ENCODE measurements at regions not wholly inside any gene's neighbourhood (a gene's known extent, or its start where the extent isn't known, plus 50 kb on each side); places are given as distances from the start of the nearest gene placed in this dataset.

- peak overlapping the region; percentile 82 for H3K27ac ChIP-seq (ENCODE audit: low read depth)
- ATAC-seq = no peak; the same call in 2 of the 3 replicates
- H3K36me3 ChIP-seq (ENCODE audit: insufficient read depth) = no peaks in the 10 kb centered on the region
- H4K20me1 ChIP-seq (replicated peaks; ENCODE audit: insufficient read depth) = no peaks in the 10 kb centered on the region
- no peaks in the 10 kb centered on the region for H3K79me2 ChIP-seq (replicated peaks; ENCODE audit: insufficient read depth)
- no peaks in the 10 kb centered on the region for H3K9me2 ChIP-seq (ENCODE audit: insufficient read depth)
- no peaks in the 10 kb centered on the region for H3K27me3 Mint-ChIP-seq (ENCODE audit: insufficient read depth, low read depth, poor library complexity)
- H3K9me3 Mint-ChIP-seq = peaks cover 46% of the 10 kb centered on the region
- no peaks in the 10 kb centered on the region for H3K27me3 ChIP-seq (ENCODE audit: insufficient read depth)
- peak overlapping the region; percentile 22; the same call in 1 of the 2 replicates for H3K4me3 ChIP-seq
- peaks cover 11% of the 10 kb centered on the region; the same call in 1 of the 2 replicates for H3K4me1 ChIP-seq (ENCODE audit: insufficient read depth)
- H3K36me3 Mint-ChIP-seq (ENCODE audit: low read depth) = peaks cover 41% of the 10 kb centered on the region
- H3F3A ChIP-seq (replicated peaks; ENCODE audit: low read depth) = no peaks in the 10 kb centered on the region
- H3K27ac Mint-ChIP-seq = no peak overlapping the region
- H3K4me3 Mint-ChIP-seq = no peak overlapping the region
- DNase-seq (ENCODE audit: low spot score) = no peak
- TF ChIP-seq, protein P1, sequence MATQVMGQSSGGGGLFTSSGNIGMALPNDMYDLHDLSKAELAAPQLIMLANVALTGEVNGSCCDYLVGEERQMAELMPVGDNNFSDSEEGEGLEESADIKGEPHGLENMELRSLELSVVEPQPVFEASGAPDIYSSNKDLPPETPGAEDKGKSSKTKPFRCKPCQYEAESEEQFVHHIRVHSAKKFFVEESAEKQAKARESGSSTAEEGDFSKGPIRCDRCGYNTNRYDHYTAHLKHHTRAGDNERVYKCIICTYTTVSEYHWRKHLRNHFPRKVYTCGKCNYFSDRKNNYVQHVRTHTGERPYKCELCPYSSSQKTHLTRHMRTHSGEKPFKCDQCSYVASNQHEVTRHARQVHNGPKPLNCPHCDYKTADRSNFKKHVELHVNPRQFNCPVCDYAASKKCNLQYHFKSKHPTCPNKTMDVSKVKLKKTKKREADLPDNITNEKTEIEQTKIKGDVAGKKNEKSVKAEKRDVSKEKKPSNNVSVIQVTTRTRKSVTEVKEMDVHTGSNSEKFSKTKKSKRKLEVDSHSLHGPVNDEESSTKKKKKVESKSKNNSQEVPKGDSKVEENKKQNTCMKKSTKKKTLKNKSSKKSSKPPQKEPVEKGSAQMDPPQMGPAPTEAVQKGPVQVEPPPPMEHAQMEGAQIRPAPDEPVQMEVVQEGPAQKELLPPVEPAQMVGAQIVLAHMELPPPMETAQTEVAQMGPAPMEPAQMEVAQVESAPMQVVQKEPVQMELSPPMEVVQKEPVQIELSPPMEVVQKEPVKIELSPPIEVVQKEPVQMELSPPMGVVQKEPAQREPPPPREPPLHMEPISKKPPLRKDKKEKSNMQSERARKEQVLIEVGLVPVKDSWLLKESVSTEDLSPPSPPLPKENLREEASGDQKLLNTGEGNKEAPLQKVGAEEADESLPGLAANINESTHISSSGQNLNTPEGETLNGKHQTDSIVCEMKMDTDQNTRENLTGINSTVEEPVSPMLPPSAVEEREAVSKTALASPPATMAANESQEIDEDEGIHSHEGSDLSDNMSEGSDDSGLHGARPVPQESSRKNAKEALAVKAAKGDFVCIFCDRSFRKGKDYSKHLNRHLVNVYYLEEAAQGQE (IDR thresholded peaks at IDR 0.05; ENCODE audit: unreplicated experiment) = no peak
- TF ChIP-seq ZNF331 (CRISPR knock-in tag; IDR thresholded peaks at IDR 0.05; ENCODE audit: low read depth) = no peak
- peak; percentile 74 for TF ChIP-seq NANOG (IDR thresholded peaks at IDR 0.05; ENCODE audit: borderline replicate concordance)
- no peak overlapping the region for H2AFZ ChIP-seq
- H3K4me2 ChIP-seq = peak overlapping the region; percentile 12
- H3K4me1 Mint-ChIP-seq = peaks cover 9% of the 10 kb centered on the region
These were observed 223.3 kb upstream of the PRKCQ start for GRCh38 chr10:6803427-6803783.

DNA sequence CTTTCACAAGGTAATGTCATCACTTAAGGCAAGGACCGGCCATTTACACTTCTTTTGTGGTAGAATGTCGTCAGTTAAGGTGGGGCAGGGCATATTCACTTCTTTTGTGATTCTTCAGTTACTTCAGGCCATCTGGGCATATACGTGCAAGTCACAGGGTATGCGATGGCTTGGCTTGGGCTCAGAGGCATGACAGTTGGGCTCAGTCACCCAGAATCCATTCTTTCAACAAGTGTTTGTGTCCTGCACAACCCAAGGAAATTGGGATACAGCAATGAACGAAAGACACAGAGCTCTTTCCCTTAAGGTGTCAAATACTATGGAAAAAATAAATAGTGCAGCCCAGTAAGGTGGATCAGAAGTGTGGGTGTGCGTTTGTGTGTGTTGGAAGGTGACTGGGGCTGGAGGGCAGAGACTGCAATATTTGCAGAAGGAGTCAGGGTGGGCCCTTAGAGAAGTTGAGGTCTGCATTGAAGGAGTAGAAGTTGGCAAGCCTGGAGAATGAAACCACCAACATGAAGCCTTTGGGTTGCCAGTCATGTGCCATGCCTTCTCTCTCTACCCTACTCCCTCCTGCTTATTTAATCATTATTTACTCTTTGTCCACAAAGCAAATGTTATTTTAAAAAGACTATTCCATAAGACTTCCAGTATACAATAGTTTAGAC is 222.8 kb upstream of the PRKCQ start:
- peak overlapping the region; percentile 12 for H3K4me2 ChIP-seq
- H4K20me1 ChIP-seq (replicated peaks; ENCODE audit: insufficient read depth) = no peaks in the 10 kb centered on the region
- H3K27me3 Mint-ChIP-seq (ENCODE audit: insufficient read depth, low read depth, poor library complexity) = no peaks in the 10 kb centered on the region
- H3K27ac ChIP-seq (ENCODE audit: low read depth) = peak overlapping the region; percentile 82
- H3K4me3 Mint-ChIP-seq = no peak overlapping the region
- peaks cover 46% of the 10 kb centered on the region for H3K9me3 Mint-ChIP-seq
- peaks cover 11% of the 10 kb centered on the region; the same call in 1 of the 2 replicates for H3K4me1 ChIP-seq (ENCODE audit: insufficient read depth)
- H3K9me2 ChIP-seq (ENCODE audit: insufficient read depth) = no peaks in the 10 kb centered on the region
- DNase-seq (ENCODE audit: low spot score) = no peak
- peaks cover 41% of the 10 kb centered on the region for H3K36me3 Mint-ChIP-seq (ENCODE audit: low read depth)
- no peaks in the 10 kb centered on the region for H3K27me3 ChIP-seq (ENCODE audit: insufficient read depth)
- H3F3A ChIP-seq (replicated peaks; ENCODE audit: low read depth) = no peaks in the 10 kb centered on the region
- H3K36me3 ChIP-seq (ENCODE audit: insufficient read depth) = no peaks in the 10 kb centered on the region
- H3K4me3 ChIP-seq = peak overlapping the region; percentile 22; the same call in 1 of the 2 replicates
- no peak overlapping the region for H2AFZ ChIP-seq
- ATAC-seq = no peak
- peak overlapping the region; percentile 69 for H3K27ac Mint-ChIP-seq
- peaks cover 10% of the 10 kb centered on the region for H3K4me1 Mint-ChIP-seq
- H3K79me2 ChIP-seq (replicated peaks; ENCODE audit: insufficient read depth) = no peaks in the 10 kb centered on the region
- TF ChIP-seq, protein P1 (IDR thresholded peaks at IDR 0.05; ENCODE audit: unreplicated experiment) = no peak
- TF ChIP-seq ZNF331 (CRISPR knock-in tag; IDR thresholded peaks at IDR 0.05; ENCODE audit: low read depth) = no peak
- no peak for TF ChIP-seq CTCF (conservative IDR thresholded peaks at IDR 0.05; ENCODE audit: low read depth in 2 of 2)
- TF ChIP-seq CREB1 (CRISPR knock-in tag; IDR thresholded peaks at IDR 0.05; ENCODE audit: low read depth) = no peak
- no peak for TF ChIP-seq NANOG (IDR thresholded peaks at IDR 0.05; ENCODE audit: borderline replicate concordance)
